Activated T-helper 1 cell treated with Interleukin-2 at 50 U/mL for 16 hours (primary cell): ENCODE measurements at regions not wholly inside any gene's neighbourhood (a gene's known extent, or its start where the extent isn't known, plus 50 kb on each side); places are given as distances from the start of the nearest gene placed in this dataset.
"Not testable (repeated sequence)": the region's sequence is repeated elsewhere in the genome, so short reads cannot be mapped to it uniquely, and the experiment has no call there.

ENCODE experiments used
- DNase-seq: peaks from one replicate; pipeline ENCODE4 v3.0.0-alpha.2; 2020; ENCODE audit warnings: low read depth

GRCh38 chrX:1103360-1103759 is 109.1 kb downstream of the CRLF2 start:
- no peak for DNase-seq

- no peak for DNase-seq
These were observed 109.7 kb downstream of the CRLF2 start for GRCh38 chrX:1102786-1103185.

- DNase-seq = not testable (repeated sequence)
These were observed 110.2 kb downstream of the CRLF2 start for GRCh38 chrX:1102221-1102620.

- no peak for DNase-seq
These were observed 113.2 kb downstream of the CRLF2 start for GRCh38 chrX:1099146-1099770.

- DNase-seq = no peak
These were observed 115.1 kb downstream of the CRLF2 start for GRCh38 chrX:1097328-1097727.

GRCh38 chrX:1094566-1095333 is 117.7 kb downstream of the CRLF2 start:
- no peak for DNase-seq

GRCh38 chrX:1093586-1094421 is 118.6 kb downstream of the CRLF2 start:
- DNase-seq = no peak

GRCh38 chrX:1093121-1093520 is 119.3 kb downstream of the CRLF2 start:
- DNase-seq = peak; percentile 3

GRCh38 chrX:1086444-1087409 is 125.7 kb downstream of the CRLF2 start:
- no peak for DNase-seq

GRCh38 chrX:1085871-1086270 is 126.6 kb downstream of the CRLF2 start:
- DNase-seq = not testable (repeated sequence)

GRCh38 chrX:1084689-1085088 is 127.8 kb downstream of the CRLF2 start:
- no peak for DNase-seq

GRCh38 chrX:1076871-1077651 is 135.4 kb downstream of the CRLF2 start:
- DNase-seq = no peak

GRCh38 chrX:1075741-1076140 is 136.7 kb downstream of the CRLF2 start:
- no peak for DNase-seq

GRCh38 chrX:1075156-1075555 is 137.3 kb downstream of the CRLF2 start:
- no peak for DNase-seq

- no peak for DNase-seq
These were observed 137.7 kb downstream of the CRLF2 start for GRCh38 chrX:1074755-1075154.

- no peak for DNase-seq
These were observed 138.3 kb downstream of the CRLF2 start for GRCh38 chrX:1074172-1074571.

GRCh38 chrX:1072637-1073377 is 139.6 kb downstream of the CRLF2 start:
- no peak for DNase-seq

- DNase-seq = no peak
These were observed 141.1 kb downstream of the CRLF2 start for GRCh38 chrX:1071351-1071750.

- no peak for DNase-seq
These were observed 150.1 kb downstream of the CRLF2 start for GRCh38 chrX:1062351-1062750.

- no peak for DNase-seq
These were observed 151.9 kb downstream of the CRLF2 start for GRCh38 chrX:1060562-1060960.
